ENCODE measurements at regions not wholly inside any gene's neighbourhood (a gene's known extent, or its start where the extent isn't known, plus 50 kb on each side); places are given as distances from the start of the nearest gene placed in this dataset.

DNA sequence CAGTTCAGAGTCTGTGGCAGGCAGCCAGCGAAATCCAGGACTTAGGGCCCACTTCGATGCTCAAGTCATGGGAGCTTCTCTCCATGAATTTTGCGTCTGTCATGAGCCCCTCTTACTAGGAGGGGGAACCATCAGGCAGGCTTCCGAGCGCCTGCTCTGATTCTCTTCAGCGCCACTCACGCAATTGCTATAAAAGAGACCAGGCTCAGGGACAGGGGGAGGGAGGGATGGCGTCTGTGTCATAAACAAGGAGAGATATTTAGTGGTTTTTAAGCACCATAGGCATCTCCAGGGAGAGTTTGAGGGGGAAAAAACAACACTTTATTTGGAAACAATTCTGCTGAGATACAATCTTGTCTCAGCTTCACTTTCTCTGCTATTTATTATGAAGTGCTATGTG, 60.6 kb downstream of the NAV1 start:
- TF ChIP-seq CTCF (IDR thresholded peaks at IDR 0.05) (no peak), EZH2 (IDR thresholded peaks at IDR 0.05; ENCODE audit: borderline replicate concordance, insufficient read depth, low read depth, low read length, poor library complexity, severe bottlenecking) (no peak)

All from B cell (primary cell).